ENCODE measurements at regions not wholly inside any gene's neighbourhood (a gene's known extent, or its start where the extent isn't known, plus 50 kb on each side); places are given as distances from the start of the nearest gene placed in this dataset.
"Not testable (repeated sequence)": the region's sequence is repeated elsewhere in the genome, so short reads cannot be mapped to it uniquely, and the experiment has no call there.

- Mint-ChIP-seq H3K9me3 (peaks cover 32% of the 10 kb centered on the region), H3K36me3 (ENCODE audit: low read depth) (no peaks in the 10 kb centered on the region), H3K27me3 (ENCODE audit: low read depth) (peaks cover 4% of the 10 kb centered on the region), H3K27ac (no peak overlapping the region), H3K4me3 (no peak overlapping the region), H3K4me1 (no peaks in the 10 kb centered on the region)
- TF ChIP-seq, protein P1, sequence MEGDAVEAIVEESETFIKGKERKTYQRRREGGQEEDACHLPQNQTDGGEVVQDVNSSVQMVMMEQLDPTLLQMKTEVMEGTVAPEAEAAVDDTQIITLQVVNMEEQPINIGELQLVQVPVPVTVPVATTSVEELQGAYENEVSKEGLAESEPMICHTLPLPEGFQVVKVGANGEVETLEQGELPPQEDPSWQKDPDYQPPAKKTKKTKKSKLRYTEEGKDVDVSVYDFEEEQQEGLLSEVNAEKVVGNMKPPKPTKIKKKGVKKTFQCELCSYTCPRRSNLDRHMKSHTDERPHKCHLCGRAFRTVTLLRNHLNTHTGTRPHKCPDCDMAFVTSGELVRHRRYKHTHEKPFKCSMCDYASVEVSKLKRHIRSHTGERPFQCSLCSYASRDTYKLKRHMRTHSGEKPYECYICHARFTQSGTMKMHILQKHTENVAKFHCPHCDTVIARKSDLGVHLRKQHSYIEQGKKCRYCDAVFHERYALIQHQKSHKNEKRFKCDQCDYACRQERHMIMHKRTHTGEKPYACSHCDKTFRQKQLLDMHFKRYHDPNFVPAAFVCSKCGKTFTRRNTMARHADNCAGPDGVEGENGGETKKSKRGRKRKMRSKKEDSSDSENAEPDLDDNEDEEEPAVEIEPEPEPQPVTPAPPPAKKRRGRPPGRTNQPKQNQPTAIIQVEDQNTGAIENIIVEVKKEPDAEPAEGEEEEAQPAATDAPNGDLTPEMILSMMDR (IDR thresholded peaks at IDR 0.05; ENCODE audit: unreplicated experiment in 3 of 3), result no peak
Measured at GRCh38 chr2:144785253-144785652, 265.3 kb upstream of the ZEB2 start.

DNA sequence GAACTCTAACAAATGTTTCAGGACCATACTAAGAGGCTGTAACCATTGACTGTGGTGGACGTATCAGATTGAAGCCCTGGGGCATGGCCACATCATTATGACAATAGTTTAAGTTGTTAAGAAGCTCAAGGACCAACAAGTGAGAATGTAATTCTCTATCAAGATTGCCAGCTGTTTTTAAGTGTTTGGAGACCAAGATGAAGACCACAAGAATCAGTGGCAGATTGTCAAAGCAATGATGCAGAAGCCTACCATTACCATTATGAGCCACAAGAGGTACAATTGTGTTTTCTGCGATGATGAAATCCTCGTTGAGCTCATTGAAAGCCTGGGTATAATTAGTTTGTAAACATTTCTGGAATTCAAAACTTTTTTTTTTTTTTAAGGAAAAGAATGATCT lies 261.1 kb upstream of the ZEB2 start:
- no peaks in the 10 kb centered on the region for H3K36me3 Mint-ChIP-seq (ENCODE audit: low read depth)
- no peak overlapping the region for H3K27ac Mint-ChIP-seq
- peaks cover 2% of the 10 kb centered on the region for H3K4me1 Mint-ChIP-seq
- peaks cover 4% of the 10 kb centered on the region for H3K27me3 Mint-ChIP-seq (ENCODE audit: low read depth)
- peaks cover 7% of the 10 kb centered on the region for H3K9me3 Mint-ChIP-seq
- TF ChIP-seq, protein P1 (IDR thresholded peaks at IDR 0.05; ENCODE audit: unreplicated experiment in 3 of 3), result no peak
- H3K4me3 Mint-ChIP-seq, result no peak overlapping the region

GRCh38 chr2:144776766-144777165 lies 256.8 kb upstream of the ZEB2 start:
- H3K9me3 Mint-ChIP-seq, result no peaks in the 10 kb centered on the region

DNA sequence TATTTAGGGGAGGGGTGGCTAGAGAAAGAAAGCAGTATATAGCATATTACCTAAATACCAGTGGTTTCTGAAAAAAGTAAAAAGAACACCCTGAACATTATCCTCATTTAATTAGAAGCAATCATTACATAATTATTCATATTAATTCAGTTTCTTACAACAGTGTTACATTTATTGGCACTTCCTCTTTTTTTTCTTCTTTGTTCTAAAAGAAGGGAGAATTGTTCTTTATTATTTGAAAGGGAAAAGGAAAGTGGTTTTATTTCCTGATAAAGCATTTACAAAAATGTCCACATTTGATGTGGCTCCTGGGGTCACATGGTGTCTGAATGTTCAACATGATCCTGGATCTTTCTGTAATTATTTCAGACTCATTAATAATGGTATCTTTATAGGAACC lies 254.9 kb upstream of the ZEB2 start:
- H3K9me3 Mint-ChIP-seq, result no peaks in the 10 kb centered on the region
- H3K4me3 Mint-ChIP-seq, result no peak overlapping the region
- no peaks in the 10 kb centered on the region for H3K27me3 Mint-ChIP-seq (ENCODE audit: low read depth)
- no peaks in the 10 kb centered on the region for H3K36me3 Mint-ChIP-seq (ENCODE audit: low read depth)
- H3K27ac Mint-ChIP-seq, result peak overlapping the region in 2 of 3 experiments; percentile 49 to 67
- TF ChIP-seq, protein P1 (IDR thresholded peaks at IDR 0.05; ENCODE audit: unreplicated experiment in 3 of 3), result no peak
- H3K4me1 Mint-ChIP-seq, result peaks cover 21% of the 10 kb centered on the region

More at GRCh38 chr2:144776766-144777165, 256.8 kb upstream of the ZEB2 start:
- TF ChIP-seq, protein P1 (IDR thresholded peaks at IDR 0.05; ENCODE audit: unreplicated experiment in 3 of 3), result no peak
- no peaks in the 10 kb centered on the region for H3K27me3 Mint-ChIP-seq (ENCODE audit: low read depth)
- no peaks in the 10 kb centered on the region for H3K36me3 Mint-ChIP-seq (ENCODE audit: low read depth)
- no peak overlapping the region for H3K27ac Mint-ChIP-seq
- peaks cover 21% of the 10 kb centered on the region for H3K4me1 Mint-ChIP-seq
- H3K4me3 Mint-ChIP-seq, result no peak overlapping the region

- Mint-ChIP-seq H3K27ac (peak overlapping the region in 1 of 3 experiments; percentile 33), H3K36me3 (ENCODE audit: low read depth) (no peaks in the 10 kb centered on the region), H3K4me3 (no peak overlapping the region), H3K27me3 (ENCODE audit: low read depth) (no peaks in the 10 kb centered on the region), H3K9me3 (no peaks in the 10 kb centered on the region), H3K4me1 (peaks cover 21% of the 10 kb centered on the region)
- TF ChIP-seq, protein P1 (IDR thresholded peaks at IDR 0.05; ENCODE audit: unreplicated experiment in 3 of 3), result no peak
Measured at GRCh38 chr2:144771348-144771747, 251.4 kb upstream of the ZEB2 start.

DNA sequence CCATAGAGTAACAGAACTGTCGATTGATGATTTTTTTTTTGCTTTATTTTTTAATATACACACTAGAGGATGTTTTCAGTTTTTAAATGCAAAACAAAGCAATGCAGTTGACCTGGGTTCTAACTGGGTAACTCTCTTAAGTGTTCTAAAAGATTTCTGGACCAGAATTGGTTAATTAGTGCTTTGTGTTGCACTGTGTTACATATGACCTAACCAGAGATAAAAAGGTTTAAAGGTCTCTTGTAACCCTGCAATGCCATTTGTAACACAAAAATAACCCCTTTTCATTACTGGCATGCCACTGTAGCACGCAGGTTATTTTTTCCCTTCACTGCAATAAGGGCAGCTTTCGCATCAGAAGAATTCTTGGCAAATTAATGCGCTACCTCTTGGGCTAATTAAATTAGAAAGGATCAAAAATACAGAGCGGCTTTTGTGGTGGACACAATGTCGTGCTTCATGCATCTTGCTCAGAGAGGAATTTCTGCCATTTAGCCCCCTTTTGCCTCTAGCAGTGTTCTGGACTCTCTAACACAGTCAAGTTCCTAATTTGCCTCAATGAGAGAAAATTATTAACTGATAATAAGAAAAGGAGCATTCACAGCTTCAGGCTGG lies 250.8 kb upstream of the ZEB2 start:
- TF ChIP-seq, protein P1 (IDR thresholded peaks at IDR 0.05; ENCODE audit: unreplicated experiment in 3 of 3), result no peak
- Mint-ChIP-seq H3K9me3 (no peaks in the 10 kb centered on the region), H3K36me3 (ENCODE audit: low read depth) (no peaks in the 10 kb centered on the region), H3K27me3 (ENCODE audit: low read depth) (no peaks in the 10 kb centered on the region), H3K27ac (no peak overlapping the region), H3K4me3 (no peak overlapping the region), H3K4me1 (peaks cover 16% of the 10 kb centered on the region)

- H3K4me1 Mint-ChIP-seq; H3K27me3 Mint-ChIP-seq (ENCODE audit: low read depth); H3K4me3 Mint-ChIP-seq; H3K27ac Mint-ChIP-seq; H3K9me3 Mint-ChIP-seq; H3K36me3 Mint-ChIP-seq (ENCODE audit: low read depth): not testable (repeated sequence)
Measured at GRCh38 chr2:144760939-144761338, 241.0 kb upstream of the ZEB2 start.
